ENCODE measurements at regions not wholly inside any gene's neighbourhood (a gene's known extent, or its start where the extent isn't known, plus 50 kb on each side); places are given as distances from the start of the nearest gene placed in this dataset.
A peak's percentile ranks its signal among the peaks of the same experiment; 100 is the strongest.

DNA sequence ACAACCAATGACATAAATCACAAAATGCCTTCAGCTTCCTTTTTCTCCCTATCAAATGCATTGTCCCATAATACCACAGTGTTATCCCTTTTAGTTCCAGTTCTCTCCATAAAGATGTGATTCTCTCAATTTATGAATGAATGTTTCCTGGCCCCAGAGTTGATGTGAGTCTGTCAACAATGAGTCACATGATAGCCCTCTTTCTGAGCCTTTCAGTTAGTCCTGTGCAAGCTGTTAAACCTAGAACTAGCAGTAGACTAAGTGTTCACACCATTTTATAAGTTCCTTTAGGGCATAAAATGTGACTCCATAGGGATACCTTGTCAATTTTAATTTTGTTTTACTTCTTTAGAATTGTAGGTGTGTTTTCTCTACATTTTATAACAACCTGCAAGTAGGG lies 129.5 kb downstream of the PABPC4L start:
- peaks cover 0 to 9% of the 10 kb centered on the region in 2 donors for H3K9me3 ChIP-seq (replicated peaks in 1 of 2; ENCODE audit: control insufficient read depth in 1 of 2, insufficient read depth in 1 of 2, low read length in 2 of 2)
- no peak overlapping the region for H3K27ac ChIP-seq (ENCODE audit: low read depth in 1 of 2, low read length in 2 of 2)
- no peak overlapping the region for H3K4me2 ChIP-seq (replicated peaks; ENCODE audit: extremely low read depth, low read length, poor library complexity, severe bottlenecking)
- H3K36me3 Mint-ChIP-seq = no peaks in the 10 kb centered on the region
- intact Hi-C loops (cut with micrococcal nuclease) = no loop called here
- no peaks in the 10 kb centered on the region for H4K20me1 ChIP-seq (ENCODE audit: insufficient read depth, low read length)
- no peaks in the 10 kb centered on the region for H3K27me3 ChIP-seq (ENCODE audit: control insufficient read depth in 2 of 2, insufficient read depth in 2 of 2, low read length in 2 of 2)
- H3K79me2 ChIP-seq (ENCODE audit: insufficient read depth, low read length) = no peaks in the 10 kb centered on the region
- H3K9ac ChIP-seq (ENCODE audit: insufficient read depth, low read length, poor library complexity, severe bottlenecking) = no peak overlapping the region
- H3K9me3 Mint-ChIP-seq = peaks cover 0 to 5% (median 2%) of the 10 kb centered on the region in 7 donors
- no peaks in the 10 kb centered on the region for H3K4me1 ChIP-seq (ENCODE audit: control insufficient read depth in 1 of 2, insufficient read depth in 2 of 2, low read length in 2 of 2)
- no peak overlapping the region for H3K4me3 ChIP-seq (replicated peaks in 1 of 3; ENCODE audit: low read depth in 2 of 3, low read length in 3 of 3)
- no peaks in the 10 kb centered on the region for H3K4me1 Mint-ChIP-seq
- TF ChIP-seq, protein P1, sequence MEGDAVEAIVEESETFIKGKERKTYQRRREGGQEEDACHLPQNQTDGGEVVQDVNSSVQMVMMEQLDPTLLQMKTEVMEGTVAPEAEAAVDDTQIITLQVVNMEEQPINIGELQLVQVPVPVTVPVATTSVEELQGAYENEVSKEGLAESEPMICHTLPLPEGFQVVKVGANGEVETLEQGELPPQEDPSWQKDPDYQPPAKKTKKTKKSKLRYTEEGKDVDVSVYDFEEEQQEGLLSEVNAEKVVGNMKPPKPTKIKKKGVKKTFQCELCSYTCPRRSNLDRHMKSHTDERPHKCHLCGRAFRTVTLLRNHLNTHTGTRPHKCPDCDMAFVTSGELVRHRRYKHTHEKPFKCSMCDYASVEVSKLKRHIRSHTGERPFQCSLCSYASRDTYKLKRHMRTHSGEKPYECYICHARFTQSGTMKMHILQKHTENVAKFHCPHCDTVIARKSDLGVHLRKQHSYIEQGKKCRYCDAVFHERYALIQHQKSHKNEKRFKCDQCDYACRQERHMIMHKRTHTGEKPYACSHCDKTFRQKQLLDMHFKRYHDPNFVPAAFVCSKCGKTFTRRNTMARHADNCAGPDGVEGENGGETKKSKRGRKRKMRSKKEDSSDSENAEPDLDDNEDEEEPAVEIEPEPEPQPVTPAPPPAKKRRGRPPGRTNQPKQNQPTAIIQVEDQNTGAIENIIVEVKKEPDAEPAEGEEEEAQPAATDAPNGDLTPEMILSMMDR (IDR thresholded peaks at IDR 0.05) = no peak
- no peak overlapping the region for H2AFZ ChIP-seq (ENCODE audit: insufficient read depth, low read depth, low read length, poor library complexity, severe bottlenecking)
- no peaks in the 10 kb centered on the region for H3K36me3 ChIP-seq (replicated peaks in 1 of 2; ENCODE audit: control insufficient read depth in 1 of 2, insufficient read depth in 2 of 2, low read length in 2 of 2)
- DNase-seq = no peak
- no peaks in the 10 kb centered on the region for H3K27me3 Mint-ChIP-seq (ENCODE audit: low read depth in 3 of 3)
- H3K27ac Mint-ChIP-seq = no peak overlapping the region
- H3K4me3 Mint-ChIP-seq = no peak overlapping the region

DNA sequence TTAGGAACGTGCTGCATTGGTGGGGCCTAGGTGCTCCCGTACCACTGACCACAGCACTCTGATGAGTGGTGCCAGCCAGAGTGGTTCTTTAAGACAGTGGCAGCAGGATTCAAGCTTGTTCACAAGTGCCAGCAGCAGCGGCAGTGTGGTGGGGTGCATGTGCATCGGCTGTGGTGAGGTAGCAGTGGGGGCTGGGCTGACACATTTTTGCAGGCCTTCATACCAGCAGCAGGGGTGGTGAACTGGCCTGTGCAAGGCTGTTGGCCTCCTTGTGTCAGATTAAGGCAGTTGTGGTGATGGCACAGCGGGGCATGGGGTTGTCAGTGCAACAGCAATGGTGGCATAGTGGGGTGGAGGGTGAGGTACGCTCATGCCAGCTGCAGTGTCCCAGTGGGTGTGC lies 131.4 kb downstream of the PABPC4L start:
- no peak for DNase-seq
- Histone ChIP-seq H3K79me2 (ENCODE audit: insufficient read depth, low read length) (no peaks in the 10 kb centered on the region), H3K9me3 (replicated peaks in 1 of 2; ENCODE audit: control insufficient read depth in 1 of 2, insufficient read depth in 1 of 2, low read length in 2 of 2) (peaks cover 0 to 9% of the 10 kb centered on the region in 2 donors), H4K20me1 (ENCODE audit: insufficient read depth, low read length) (no peaks in the 10 kb centered on the region), H3K27ac (ENCODE audit: low read depth in 1 of 2, low read length in 2 of 2) (no peak overlapping the region), H3K9ac (ENCODE audit: insufficient read depth, low read length, poor library complexity, severe bottlenecking) (no peak overlapping the region), H3K4me1 (ENCODE audit: control insufficient read depth in 1 of 2, insufficient read depth in 2 of 2, low read length in 2 of 2) (no peaks in the 10 kb centered on the region), H3K27me3 (ENCODE audit: control insufficient read depth in 2 of 2, insufficient read depth in 2 of 2, low read length in 2 of 2) (no peaks in the 10 kb centered on the region), H3K36me3 (replicated peaks in 1 of 2; ENCODE audit: control insufficient read depth in 1 of 2, insufficient read depth in 2 of 2, low read length in 2 of 2) (no peaks in the 10 kb centered on the region), H2AFZ (ENCODE audit: insufficient read depth, low read depth, low read length, poor library complexity, severe bottlenecking) (no peak overlapping the region), H3K4me2 (replicated peaks; ENCODE audit: extremely low read depth, low read length, poor library complexity, severe bottlenecking) (no peak overlapping the region), H3K4me3 (replicated peaks in 1 of 3; ENCODE audit: low read depth in 2 of 3, low read length in 3 of 3) (no peak overlapping the region)
- Mint-ChIP-seq H3K4me3 (no peak overlapping the region), H3K4me1 (no peaks in the 10 kb centered on the region), H3K27me3 (ENCODE audit: low read depth in 3 of 3) (no peaks in the 10 kb centered on the region), H3K27ac (peak overlapping the region in 1 of 7 donors; percentile 22), H3K36me3 (no peaks in the 10 kb centered on the region), H3K9me3 (peaks cover 0 to 5% (median 2%) of the 10 kb centered on the region in 7 donors)
- WGBS (ENCODE audit: insufficient coverage) = 85% methylated on average over 5 of the region's 6 CpGs
- intact Hi-C loops (cut with micrococcal nuclease) = no loop called here
- TF ChIP-seq, protein P1 (IDR thresholded peaks at IDR 0.05) = no peak
